HG02884 (cell line): ENCODE measurements at regions not wholly inside any gene's neighbourhood (a gene's known extent, or its start where the extent isn't known, plus 50 kb on each side); places are given as distances from the start of the nearest gene placed in this dataset.

ENCODE experiments used
- ATAC-seq: cut with Tn5 transposase; IDR thresholded peaks from one replicate; pipeline ENCODE4 v1.9.1; 2021; ENCODE audit warnings: mild to moderate bottlenecking, moderate library complexity; ENCODE audit not compliant: unreplicated experiment

DNA sequence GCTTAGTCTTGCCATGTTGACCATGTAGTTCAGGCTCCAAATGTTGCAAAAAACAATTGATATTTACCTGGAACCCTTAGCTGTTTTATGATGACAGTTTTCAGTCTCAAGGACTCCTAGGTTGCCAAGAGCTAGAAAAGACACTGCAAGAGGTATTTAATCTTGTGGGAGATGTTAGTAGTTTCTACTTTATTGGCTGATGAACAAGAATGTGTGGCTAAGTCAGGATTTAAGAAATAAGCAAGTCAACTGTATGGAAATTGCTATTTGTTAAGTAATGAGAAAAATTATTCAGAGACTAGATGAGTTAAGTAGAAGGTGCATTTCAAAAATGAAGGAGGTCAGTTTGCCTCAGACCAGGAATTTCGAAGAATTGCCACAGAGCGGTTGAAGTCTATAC, 639.7 kb upstream of the USP24 start:
- ATAC-seq = no peak

DNA sequence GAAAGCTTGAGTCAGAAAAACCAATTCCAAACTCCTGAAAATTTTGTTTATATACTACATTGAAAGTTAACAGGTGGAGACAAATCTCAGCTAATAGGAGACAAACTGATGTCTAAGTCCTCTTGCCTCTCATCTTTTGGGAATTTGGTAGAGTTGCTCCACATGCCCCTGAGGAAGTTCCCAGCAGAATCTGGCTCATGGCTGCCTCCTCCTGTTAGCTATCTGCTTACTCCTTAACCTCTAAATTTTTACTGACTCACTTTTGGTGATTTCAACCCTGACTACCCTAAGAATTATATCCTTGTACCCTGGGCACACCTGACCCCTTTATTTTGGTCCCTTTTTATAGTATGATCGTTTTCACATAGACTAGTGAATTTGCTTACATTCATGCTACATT, 633.7 kb upstream of the USP24 start:
- no peak for ATAC-seq

DNA sequence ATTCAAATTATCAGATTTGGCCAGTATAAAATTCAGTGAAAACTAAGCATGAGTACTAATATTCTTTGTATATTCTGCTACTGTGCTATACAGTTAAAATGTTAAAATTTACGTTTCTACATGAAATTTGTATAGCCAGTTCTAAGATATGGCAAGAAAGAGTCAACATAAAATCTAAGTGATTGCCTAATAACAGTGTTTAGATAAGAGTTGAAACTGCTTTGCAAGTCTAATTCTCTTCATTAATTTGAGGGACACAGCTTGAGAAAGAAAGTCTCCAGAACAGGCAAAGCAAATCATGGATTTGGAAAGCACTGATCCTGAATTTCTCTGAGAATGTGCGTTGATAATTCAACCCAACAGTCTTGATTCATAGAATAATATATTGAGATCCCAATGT, 630.9 kb upstream of the USP24 start:
- ATAC-seq = no peak

DNA sequence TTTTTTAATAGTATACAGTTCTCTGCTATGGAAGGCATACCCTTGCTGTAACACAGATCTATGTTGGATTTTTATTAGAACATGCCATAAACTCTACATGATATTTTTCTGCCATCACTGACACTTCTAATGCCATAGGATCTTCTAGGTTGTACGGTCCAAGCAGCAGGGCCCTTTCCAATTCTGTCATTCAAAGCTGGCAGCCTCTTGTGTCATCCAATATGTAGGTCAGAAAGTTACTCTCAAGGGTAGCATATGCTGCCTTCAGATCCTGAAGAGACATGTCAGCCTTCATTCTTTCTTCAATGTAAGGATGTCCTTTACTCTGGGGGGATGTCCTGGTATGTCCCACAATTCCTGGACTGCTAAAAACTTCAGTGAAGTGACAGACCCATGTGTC, 629.2 kb upstream of the USP24 start:
- no peak for ATAC-seq

DNA sequence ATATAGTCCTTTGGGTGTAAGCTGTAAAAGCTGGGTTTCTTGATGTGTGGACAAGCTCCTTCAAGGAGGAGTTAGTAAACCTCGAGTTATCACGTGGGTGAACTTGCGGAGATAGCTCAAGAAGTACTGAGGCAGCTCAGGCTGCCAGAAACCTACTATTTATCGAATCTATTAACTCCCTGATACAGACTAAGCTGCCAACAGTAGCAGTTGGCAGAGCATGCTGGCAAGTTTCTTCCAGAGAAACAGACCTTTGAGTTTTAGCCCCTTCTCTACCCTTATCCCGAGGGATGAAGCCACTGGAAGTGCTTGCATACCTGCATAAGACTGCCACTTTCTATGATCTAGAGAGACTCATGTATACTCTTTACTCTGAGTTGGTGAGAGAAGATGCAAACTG, 624.5 kb upstream of the USP24 start:
- ATAC-seq = no peak

DNA sequence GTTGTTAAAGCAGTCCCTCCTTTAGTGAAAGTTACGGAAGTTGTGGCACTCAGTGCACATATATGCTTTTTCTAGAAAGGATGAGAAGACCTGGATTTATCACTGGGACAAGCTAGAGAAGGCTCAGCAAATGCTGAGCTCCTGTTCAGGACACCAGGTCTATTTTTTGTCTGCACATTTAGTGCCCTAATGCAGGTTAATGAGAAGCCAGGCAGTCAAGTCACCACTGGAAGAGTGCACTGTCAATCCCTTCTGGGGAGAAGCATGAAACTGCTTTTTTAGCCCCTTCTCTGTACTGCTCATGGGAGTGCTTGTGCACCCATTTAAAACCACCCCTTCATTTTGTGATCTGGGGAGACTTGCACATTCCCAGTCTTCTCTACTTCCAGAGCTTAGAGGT, 624.1 kb upstream of the USP24 start:
- no peak for ATAC-seq

DNA sequence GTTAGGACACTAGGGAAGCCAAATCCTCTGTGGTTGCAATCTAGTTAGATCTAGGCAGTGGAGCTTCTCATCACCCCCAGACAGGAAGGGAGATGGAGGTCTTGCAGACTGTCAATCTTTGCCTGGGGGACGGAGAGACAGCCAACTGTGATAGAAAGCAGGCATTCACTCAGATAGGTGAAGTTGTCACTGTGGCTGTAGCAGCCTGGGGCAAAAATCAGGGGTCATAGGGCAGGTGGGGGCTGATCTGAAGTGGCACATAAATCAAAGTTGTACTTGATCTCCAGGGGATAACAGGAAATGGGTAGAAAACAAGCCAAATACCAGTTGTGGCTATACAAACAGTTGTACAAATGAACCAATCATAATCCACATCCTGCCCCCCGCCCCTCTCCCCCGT, 620.9 kb upstream of the USP24 start:
- ATAC-seq = no peak

DNA sequence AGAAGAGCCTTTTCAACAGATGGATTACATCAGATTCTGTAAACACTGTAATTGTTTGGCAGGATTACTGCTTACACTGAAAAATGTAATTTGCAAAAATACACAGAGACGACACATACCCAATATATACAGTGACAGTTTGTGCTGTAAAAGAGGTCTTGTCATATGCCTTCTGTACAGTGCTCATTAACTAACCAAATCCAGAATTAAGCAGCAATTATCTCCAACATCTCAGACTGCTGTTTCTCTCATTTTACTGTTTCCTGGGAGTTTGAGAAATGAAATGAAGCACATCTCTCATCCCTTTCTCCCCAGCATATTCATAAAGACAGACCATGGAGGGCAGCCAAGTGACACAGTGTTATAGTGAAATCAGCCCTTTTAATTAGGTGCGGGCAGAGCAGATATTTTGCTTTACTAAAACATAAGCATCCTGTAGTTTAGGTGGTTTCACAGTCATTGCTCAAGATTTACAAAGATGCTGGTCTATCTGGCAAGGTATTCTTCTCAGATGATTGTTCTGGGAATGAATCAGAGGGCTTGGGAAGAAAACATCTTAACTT, 618.4 kb upstream of the USP24 start:
- ATAC-seq = no peak

DNA sequence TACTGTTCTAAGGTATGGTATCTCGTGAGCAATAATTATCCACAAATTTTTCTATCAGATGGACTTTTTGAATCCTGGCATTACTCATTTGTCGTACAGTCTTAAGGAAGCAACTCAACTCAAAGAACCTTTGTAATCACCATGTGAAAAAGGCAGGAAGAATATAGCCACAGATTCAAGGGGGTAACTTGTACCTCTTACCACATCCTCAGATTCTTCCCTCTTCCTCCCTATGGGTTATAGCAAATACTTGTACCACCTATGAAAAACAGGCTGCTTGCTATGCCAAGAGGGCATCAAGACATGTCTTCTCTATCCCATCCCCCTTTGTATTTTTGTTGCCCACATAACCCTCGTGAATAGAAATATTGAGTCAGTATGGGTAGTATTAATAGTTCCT, 616.6 kb upstream of the USP24 start:
- ATAC-seq = no peak

DNA sequence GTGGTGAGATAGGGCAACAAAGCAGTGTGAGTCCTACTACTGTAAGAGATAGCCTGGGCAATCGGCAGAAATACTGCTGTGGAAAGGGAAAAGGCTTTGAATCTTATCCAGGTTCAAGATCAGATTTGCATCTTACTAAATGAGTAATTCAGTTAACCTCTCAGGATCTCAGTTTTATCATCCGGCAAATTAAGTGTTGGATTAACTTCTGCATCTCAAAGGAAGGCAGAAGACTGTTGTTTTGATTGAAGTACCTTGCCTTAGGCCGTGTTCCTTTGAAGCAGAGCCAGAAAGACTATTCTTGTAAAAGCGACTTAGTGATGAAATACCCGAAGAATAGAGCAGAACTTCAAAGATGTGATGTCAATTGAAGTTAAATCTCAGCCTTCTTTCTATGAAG, 612.9 kb upstream of the USP24 start:
- ATAC-seq = no peak

DNA sequence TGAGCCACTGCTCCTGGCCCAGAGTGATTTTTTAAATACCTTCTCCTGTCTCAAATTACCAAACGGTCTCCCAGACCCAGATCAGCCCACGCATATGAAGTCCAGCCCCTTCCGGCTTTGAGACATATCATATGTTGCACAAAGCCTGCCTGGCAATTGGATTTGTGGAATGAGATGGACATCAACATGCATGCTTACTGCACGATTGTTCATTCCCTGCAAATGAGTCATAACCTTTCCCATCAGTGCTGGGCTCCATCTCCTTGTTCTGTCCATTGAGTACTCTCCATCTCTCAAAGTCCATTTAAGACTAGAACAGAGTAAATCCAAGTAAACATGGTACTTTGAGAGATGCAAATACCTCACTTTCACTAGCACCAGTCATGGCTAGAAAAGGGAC, 612.2 kb upstream of the USP24 start:
- ATAC-seq = no peak

DNA sequence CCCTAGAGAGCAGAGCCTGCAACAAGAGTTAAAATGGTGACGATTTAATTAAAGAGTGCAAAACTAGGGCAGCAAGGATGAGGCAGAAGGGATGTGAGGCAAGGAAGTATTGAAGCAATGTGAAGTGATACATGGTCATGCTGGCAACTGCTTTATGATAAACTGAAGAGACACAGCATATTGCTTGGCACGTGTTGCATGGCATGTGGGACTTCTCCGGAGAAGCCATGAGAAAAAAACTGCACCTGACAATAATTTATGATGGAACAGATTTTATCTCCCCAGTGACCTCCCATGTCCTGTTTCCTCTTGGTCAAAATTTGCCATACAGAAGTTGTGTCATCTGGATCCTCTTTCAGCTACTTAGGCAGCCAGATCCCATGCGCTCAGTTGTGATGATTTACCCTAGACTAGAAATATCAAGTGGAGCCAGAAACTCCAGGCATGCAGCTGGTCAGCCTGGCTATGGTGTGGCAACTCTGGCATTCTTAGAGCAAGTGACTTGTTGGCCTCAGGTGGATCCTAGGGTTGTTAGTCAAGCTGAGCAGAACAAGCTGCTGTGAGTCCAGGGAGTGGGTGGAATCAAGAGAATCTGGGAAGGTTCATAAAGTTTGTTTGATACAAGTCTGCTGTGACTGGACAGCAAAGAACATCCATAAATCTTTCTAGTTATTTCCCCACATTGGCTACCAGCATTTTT, 611.4 kb upstream of the USP24 start:
- ATAC-seq = no peak

DNA sequence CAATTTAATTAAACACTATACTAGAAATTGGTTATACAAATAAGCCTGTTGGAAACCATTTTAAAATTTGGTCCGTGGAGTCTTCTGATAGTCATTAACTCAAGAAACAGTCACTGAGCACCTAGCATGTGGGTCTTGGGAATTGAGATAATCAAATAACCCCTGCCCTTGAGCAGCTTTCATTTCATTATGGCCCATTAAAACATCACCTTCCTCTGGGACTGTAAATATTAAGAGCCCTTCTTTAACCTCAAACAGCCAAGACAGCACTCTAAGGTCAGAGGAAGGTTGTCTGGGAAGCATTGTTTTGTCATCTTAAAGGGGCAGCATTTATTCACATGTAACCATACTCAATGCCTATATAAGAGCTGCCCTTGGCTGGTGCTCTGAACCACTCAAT, 610.3 kb upstream of the USP24 start:
- ATAC-seq = no peak

DNA sequence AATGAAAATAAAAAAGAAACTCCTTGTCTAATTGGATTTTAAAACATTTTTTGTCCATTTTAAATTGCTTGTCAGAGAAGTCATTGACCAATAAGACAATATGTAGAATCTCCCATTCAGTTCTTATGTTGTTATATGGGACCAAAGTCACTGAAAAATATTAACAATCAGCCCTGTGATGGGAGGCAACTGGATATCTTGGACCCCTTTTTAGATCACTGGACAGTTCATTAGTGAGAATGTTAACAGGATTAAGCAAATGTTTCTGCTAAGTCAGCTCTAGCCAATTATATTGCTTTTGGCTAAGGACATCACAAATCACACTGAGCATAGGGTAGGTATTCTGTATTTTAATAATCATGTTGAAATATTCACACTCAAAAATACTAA, 609.1 kb upstream of the USP24 start:
- no peak for ATAC-seq

DNA sequence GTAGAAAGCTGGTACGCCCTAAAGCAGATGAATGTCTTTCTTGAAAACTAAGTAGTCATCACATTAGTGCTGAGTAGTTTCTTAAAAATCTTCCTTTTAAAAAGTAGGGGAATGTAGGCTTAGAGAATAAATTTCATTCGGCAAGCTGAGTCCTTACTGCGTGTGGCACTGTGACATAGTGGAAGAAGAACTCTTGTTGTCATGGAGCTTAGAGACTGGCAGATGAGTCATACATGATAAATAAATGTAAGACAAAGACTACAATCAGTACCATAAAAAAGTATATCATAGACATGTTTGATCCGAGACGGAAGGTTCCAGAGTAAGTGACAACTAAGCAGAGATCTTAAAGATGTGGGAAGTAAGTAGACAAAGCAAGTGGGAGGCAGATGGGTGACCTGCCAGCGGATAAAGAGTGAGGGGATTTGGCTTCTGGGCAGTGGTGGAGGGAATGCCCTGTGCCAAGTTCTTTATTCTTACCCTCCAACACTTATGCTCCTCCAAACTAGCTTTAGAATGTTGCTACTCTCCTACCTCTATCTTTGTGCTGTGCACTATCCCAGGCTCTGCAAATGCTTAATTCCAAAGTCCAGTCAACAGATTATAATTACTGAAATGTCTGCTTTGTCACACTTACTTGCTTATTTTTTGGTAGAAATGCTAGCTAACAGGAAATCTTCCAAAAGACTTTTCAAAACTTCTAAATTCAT, 608.5 kb upstream of the USP24 start:
- ATAC-seq = no peak

DNA sequence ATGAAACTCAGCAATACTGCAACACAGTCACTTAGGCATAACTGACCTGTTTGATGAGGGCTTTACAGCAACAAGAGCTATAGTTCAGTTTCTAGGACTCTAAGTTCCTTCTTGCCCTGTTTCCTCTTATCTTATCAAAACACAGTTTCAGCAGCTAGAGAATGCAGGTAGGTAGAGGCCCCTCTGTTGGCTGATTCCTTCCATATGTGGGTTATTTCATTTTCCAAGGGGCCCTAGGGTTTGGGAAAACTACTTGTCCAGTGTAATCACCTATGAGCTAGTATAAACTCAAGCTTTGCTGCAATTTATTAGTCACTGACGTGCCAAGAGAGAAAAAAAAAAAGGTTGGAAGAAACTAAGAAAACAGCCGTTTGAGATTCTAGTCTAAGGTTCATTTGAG, 607.7 kb upstream of the USP24 start:
- no peak for ATAC-seq

DNA sequence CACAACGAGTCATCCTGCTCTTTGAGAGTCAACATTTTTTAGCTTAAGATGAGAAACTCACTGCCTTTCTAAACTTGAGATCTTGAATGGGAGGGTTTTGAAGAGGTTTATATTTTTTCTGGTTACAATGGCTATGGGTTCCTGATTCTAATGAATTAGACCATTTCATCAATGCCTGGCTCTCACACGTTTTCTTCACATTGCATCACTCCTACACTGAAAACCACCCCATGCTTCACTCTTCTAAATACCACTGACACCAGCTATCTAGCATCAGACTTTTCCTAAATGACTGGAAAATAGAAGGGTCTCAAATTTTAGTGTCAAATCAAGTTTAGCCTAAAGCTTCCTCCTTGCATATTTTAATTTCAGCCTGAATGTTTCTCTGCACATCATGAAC, 606.1 kb upstream of the USP24 start:
- no peak for ATAC-seq

DNA sequence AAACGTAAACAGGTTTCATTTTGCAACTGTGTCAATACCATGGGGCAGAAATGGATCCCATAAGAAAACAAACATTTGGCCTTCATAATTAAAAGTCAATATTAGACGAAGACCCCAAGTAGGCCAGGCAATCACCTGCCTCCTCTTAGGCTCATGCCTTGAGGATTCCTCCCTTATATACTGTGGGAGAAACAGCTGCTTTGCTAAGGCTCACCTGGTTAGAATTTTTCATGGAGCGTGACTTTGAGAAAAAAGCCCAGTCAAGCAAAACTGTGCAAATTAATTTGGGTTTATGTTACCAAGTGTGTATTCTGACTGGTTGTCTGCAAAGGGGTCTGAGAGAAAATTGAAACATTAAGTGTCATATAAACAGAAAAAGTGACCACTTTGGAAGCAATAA, 605.3 kb upstream of the USP24 start:
- no peak for ATAC-seq

DNA sequence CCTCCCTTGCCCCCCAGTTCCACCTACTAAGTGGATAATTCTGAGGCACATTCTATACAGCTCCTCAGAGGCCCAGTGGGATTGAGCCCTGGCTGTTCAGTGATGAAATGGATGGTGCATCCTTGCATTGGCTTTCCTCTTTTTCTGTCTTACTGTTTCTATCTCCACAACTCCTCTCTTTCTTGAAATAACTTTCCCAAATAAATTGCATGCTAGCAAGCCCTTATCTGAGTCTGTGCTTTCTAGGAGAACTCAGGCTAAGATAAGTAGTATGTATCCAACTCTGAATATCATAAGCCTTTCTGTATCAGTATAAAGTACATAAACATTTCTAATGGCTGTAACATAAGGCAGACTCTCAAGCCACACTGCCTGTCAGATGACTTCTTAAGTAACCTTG, 603.8 kb upstream of the USP24 start:
- no peak for ATAC-seq

DNA sequence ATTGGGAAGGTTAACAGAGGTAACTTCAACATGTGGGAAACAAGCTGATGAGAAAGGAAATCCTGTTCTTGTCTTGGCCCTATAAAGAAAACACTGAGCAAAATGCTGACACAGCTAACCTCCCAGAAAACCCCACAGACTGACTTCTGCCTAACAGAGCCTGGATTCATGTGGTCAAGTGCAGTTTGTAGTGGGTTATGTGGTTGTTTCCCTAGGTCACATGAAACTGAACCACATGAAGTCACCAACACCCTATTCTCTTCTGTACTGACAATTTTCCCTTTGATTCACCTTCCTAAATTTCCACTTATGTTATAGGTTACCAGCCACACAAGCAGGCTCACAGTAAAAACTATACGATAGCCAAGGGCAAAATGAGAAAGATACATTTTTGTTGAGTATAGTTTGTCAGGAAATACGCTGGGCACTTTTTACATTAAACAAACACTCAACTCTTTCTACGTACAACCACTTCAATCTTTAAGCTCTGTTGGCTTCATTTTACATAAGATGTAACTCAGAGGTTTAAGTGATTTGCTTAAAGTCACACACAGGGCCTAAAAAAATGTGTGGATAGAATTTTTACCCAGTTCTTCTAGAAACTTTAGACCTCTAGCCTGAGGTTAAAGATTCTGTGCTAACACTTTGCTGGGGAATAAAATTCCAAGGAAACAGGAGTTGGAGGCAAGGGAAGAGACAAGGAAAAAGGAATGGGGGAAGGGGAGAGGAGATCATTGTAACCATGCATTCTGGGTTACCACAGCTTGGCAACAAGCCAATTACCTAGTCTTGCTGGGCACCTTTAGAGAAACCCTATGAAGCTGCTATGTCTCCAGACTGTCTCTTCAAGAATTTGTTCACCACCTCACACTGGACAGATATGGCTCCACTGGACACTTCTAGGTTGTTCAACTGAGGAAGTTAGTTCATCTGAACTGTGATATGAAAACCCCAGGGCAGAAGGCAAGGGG, 601.6 kb upstream of the USP24 start:
- no peak for ATAC-seq

DNA sequence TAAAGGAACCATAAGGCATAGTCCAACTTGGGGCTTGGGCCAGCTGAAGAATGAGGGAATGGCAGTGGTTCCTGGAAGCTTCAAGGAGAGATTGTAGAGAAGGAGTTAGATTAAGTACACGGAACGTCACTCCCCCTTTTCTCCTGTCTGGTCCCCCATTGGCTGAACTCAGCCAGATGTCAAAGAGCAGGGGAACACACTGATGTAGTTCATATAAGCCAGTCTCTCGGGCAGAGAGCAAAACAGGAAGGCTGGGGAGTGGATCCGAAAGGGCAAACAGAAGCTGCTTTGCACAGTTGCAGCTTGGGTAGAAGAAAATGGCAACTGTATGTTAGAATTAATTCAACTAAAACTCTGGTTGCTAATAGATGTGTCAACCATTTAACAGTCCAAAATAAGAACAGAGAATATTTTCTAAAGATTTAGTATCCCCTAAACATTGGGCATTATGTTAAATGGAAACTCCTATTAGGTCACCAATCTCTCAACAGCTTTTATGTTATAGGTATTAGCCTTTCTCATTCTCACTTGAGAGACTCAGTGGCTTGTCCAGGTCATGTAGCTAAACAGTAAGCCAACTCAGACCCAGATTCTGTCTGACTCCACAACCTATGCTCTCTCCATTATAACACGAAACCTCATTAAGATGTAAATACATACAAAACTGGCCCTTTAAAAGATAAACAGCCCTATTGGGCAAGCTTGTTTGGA, 600.7 kb upstream of the USP24 start:
- no peak for ATAC-seq
